K562 (cell line): ENCODE measurements at regions not wholly inside any gene's neighbourhood (a gene's known extent, or its start where the extent isn't known, plus 50 kb on each side); places are given as distances from the start of the nearest gene placed in this dataset.

Experiments used
- ATAC-seq: fragments of 200-7000 bp; cut with Tn5 transposase; 3 replicates; pipeline ENCODE4 v1.9.1; 2020; ENCODE audit warnings: moderate library complexity
- BruUV-seq: library from RNA; stranded (reverse); fragments of 400-500 nt; replicated peaks from 2 replicates; lab custom pipeline; 2021; lab: Mats Ljungman, UMichigan
- CTCF ChIA-PET: fragments of 300-600 bp; formaldehyde crosslinking; extraction: SDS; loops from one replicate; lab custom pipeline; 2021; ENCODE audit warnings: low intra/inter-chr PET ratio; lab: Yijun Ruan, JAX
- POLR2A ChIA-PET: fragments of 300-600, 350-650 bp; sonication (Branson Sonifier 250); formaldehyde crosslinking; extraction: SDS; loops from one replicate; lab custom pipeline; 2021; ENCODE audit warnings: antibody characterized with exemption, inconsistent platforms; lab: Yijun Ruan, JAX
- DNase-seq, 4 experiments: peaks; one replicate each; pipeline versions ENCODE4 v3.0.0 to v3.0.0-alpha.2; 2011 to 2018; ENCODE audit warnings: low spot score in 3 of 4, mixed read lengths in 3 of 4; ENCODE audit errors: extremely low read depth in 1 of 4
- FAIRE-seq: peaks from 2 replicates; lab custom pipeline; 2011; peaks lifted over from hg19 to GRCh38; lab: Jason Lieb, UNC
- H2AFZ ChIP-seq: 2 replicates; pipeline ENCODE4 v1.6.0; 2011; ENCODE audit warnings: low read depth, low read length, control low read depth, inconsistent platforms
- H3K27ac ChIP-seq: fragments of 200-600 bp; 3 replicates; pipeline ENCODE4 v1.8.0; 2011; ENCODE audit warnings: low read depth, mild to moderate bottlenecking, control low read depth, inconsistent platforms, low read length, moderate library complexity, mixed read lengths; ENCODE audit errors: extremely low read depth
- H3K27me3 ChIP-seq, 2 experiments: fragments of 300-600 bp in 1 of 2; 2 replicates in 1 of 2; 3 replicates in 1 of 2; pipeline versions ENCODE4 v1.6.0 to v1.8.0; 2011; ENCODE audit warnings: inconsistent platforms in 2 of 2, low read length in 2 of 2, mild to moderate bottlenecking in 1 of 2, mixed read lengths in 1 of 2, moderate library complexity in 1 of 2; ENCODE audit not compliant: control insufficient read depth in 2 of 2, insufficient read depth in 2 of 2
- H3K36me3 ChIP-seq: fragments of 300-600 bp; 3 replicates; pipeline ENCODE4 v1.8.0; 2011; ENCODE audit warnings: mild to moderate bottlenecking, low read length, inconsistent platforms; ENCODE audit not compliant: control insufficient read depth, insufficient read depth
- H3K4me1 ChIP-seq, 2 experiments: fragments of 200-600 bp in 1 of 2; replicated peaks in 1 of 2; 2 replicates in 1 of 2; 3 replicates in 1 of 2; pipeline versions ENCODE4 v1.5.1 to v1.8.0; 2011; ENCODE audit warnings: inconsistent platforms in 2 of 2, low read length in 2 of 2, mild to moderate bottlenecking in 1 of 2, mixed read lengths in 1 of 2, moderate library complexity in 1 of 2; ENCODE audit not compliant: control insufficient read depth in 2 of 2, insufficient read depth in 2 of 2
- H3K4me2 ChIP-seq: 2 replicates; pipeline ENCODE4 v1.6.1; 2011; ENCODE audit warnings: low read length, control low read depth, inconsistent platforms, mixed read lengths; ENCODE audit not compliant: insufficient read depth
- H3K4me3 ChIP-seq: fragments of 200-600 bp; sonication (generic), shearing (Covaris generic); 2 replicates; pipeline ENCODE4 v1.5.1; 2016; ENCODE audit warnings: control low read depth, inconsistent platforms
- H3K79me2 ChIP-seq: fragments of 200-600 bp; 3 replicates; pipeline ENCODE4 v1.8.0; 2011; ENCODE audit warnings: low read length, inconsistent platforms; ENCODE audit not compliant: control insufficient read depth, insufficient read depth
- H3K9ac ChIP-seq, 2 experiments: 2 replicates each; pipeline versions ENCODE4 v1.6.0 to v1.6.1; 2011; ENCODE audit warnings: low read depth in 2 of 2, low read length in 2 of 2, control low read depth in 1 of 2, inconsistent platforms in 1 of 2, mild to moderate bottlenecking in 1 of 2, mixed read lengths in 1 of 2; ENCODE audit not compliant: insufficient read depth in 1 of 2
- H3K9me1 ChIP-seq: one replicate; pipeline ENCODE4 v1.6.0; 2011; ENCODE audit warnings: inconsistent platforms, mild to moderate bottlenecking, low read length, moderate library complexity; ENCODE audit not compliant: control insufficient read depth, insufficient read depth
- H3K9me3 ChIP-seq: replicated peaks from 2 replicates; pipeline ENCODE4 v1.5.1; 2011; ENCODE audit warnings: low read depth, low read length, inconsistent platforms; ENCODE audit not compliant: control insufficient read depth, insufficient read depth
- H4K20me1 ChIP-seq: replicated peaks from 2 replicates; pipeline ENCODE4 v1.6.1; 2011; ENCODE audit warnings: low read length, inconsistent platforms, mixed read lengths; ENCODE audit not compliant: control insufficient read depth, insufficient read depth
- SNAPC5 ChIP-seq: fragments of 250-450 bp; sonication (Bioruptor Pico); IDR thresholded peaks from 2 replicates; pipeline ENCODE4 v1.8.0; 2021; ENCODE audit warnings: moderate library complexity, mild to moderate bottlenecking, inconsistent platforms
- STAT6 ChIP-seq: sonication (generic); formaldehyde crosslinking; IDR thresholded peaks from 2 replicates; pipeline ENCODE4 v1.8.1; 2023; ENCODE audit warnings: mild to moderate bottlenecking, missing genetic modification reagents
- WGBS: fragments of 100-300 bp; shearing (Covaris generic); methylation state at CpG from one replicate; pipeline ENCODE4 v1.1.6; 2016; ENCODE audit warnings: low coverage, mixed read lengths; ENCODE audit not compliant: insufficient coverage; ENCODE audit errors: missing lambda C conversion rate; 5-methylcytosine and 5-hydroxymethylcytosine counted together
- in situ Hi-C: fragments of 300-500 bp; cut with MboI; formaldehyde crosslinking; loops from 4 replicates; pipeline ENCODE4 v1.15.0; 2018; ENCODE audit warnings: inconsistent platforms, mixed read lengths
- intact Hi-C: fragments of 100-400 bp; cut with micrococcal nuclease; formaldehyde crosslinking; loops from 2 replicates; pipeline ENCODE4 v1.14.2; 2022
- TF ChIP-seq, protein P1 (sequence below), 2 experiments: fragments of 450-650 bp in 1 of 2; IDR thresholded peaks; 2 replicates each; pipeline ENCODE4 v1.6.1; 2011 to 2017; ENCODE audit warnings: low read depth in 2 of 2, antibody characterized with exemption in 1 of 2, borderline replicate concordance in 1 of 2, low read length in 1 of 2, mild to moderate bottlenecking in 1 of 2, mixed read lengths in 1 of 2; ENCODE audit not compliant: control insufficient read depth in 1 of 2

- Histone ChIP-seq H3K4me3 (no peak overlapping the region), H2AFZ (no peak overlapping the region), H3K27me3 (no peaks in the 10 kb centered on the region), H4K20me1 (no peaks in the 10 kb centered on the region), H3K79me2 (no peaks in the 10 kb centered on the region), H3K9ac (no peak overlapping the region), H3K9me3 (no peaks in the 10 kb centered on the region), H3K4me1 (peaks cover 6 to 23% of the 10 kb centered on the region in 2 experiments), H3K27ac (no peak overlapping the region), H3K4me2 (no peak overlapping the region), H3K9me1 (no peaks in the 10 kb centered on the region), H3K36me3 (no peaks in the 10 kb centered on the region)
- ATAC-seq: no peak
- no peak for TF ChIP-seq SNAPC5 (CRISPR knock-in tag)
- TF ChIP-seq STAT6 (CRISPR knock-in tag): no peak
- TF ChIP-seq, protein P1, sequence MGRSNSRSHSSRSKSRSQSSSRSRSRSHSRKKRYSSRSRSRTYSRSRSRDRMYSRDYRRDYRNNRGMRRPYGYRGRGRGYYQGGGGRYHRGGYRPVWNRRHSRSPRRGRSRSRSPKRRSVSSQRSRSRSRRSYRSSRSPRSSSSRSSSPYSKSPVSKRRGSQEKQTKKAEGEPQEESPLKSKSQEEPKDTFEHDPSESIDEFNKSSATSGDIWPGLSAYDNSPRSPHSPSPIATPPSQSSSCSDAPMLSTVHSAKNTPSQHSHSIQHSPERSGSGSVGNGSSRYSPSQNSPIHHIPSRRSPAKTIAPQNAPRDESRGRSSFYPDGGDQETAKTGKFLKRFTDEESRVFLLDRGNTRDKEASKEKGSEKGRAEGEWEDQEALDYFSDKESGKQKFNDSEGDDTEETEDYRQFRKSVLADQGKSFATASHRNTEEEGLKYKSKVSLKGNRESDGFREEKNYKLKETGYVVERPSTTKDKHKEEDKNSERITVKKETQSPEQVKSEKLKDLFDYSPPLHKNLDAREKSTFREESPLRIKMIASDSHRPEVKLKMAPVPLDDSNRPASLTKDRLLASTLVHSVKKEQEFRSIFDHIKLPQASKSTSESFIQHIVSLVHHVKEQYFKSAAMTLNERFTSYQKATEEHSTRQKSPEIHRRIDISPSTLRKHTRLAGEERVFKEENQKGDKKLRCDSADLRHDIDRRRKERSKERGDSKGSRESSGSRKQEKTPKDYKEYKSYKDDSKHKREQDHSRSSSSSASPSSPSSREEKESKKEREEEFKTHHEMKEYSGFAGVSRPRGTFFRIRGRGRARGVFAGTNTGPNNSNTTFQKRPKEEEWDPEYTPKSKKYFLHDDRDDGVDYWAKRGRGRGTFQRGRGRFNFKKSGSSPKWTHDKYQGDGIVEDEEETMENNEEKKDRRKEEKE (IDR thresholded peaks at IDR 0.05; ENCODE audit: borderline replicate concordance in 1 of 2, control insufficient read depth in 1 of 2, low read depth in 2 of 2, low read length in 1 of 2): no peak
- DNase-seq: no peak
- CTCF ChIA-PET: no interaction called here
- no TSS peak for BruUV-seq
- intact Hi-C loops (no loop called here), in situ Hi-C loops (no loop called here)
- POLR2A ChIA-PET: no interaction called here
- WGBS: 45% methylated on average over 2 of the region's 2 CpGs
- no peak for FAIRE-seq
These were observed 74.1 kb upstream of the SLC38A2 start for GRCh38 chr12:46446645-46447044.
